Duodenal mucosa (tissue), 2 donors: ENCODE measurements at regions not wholly inside any gene's neighbourhood (a gene's known extent, or its start where the extent isn't known, plus 50 kb on each side); places are given as distances from the start of the nearest gene placed in this dataset.

Experiments
- H3K27ac ChIP-seq: one replicate; pipeline ENCODE4 v1.7.0; 2013; ENCODE audit warnings: low read depth, low read length
- H3K27me3 ChIP-seq, 2 donors: one replicate each; pipeline ENCODE4 v1.7.0; 2013; ENCODE audit warnings: low read length in 2 of 2, control low read depth in 1 of 2; ENCODE audit not compliant: insufficient read depth in 2 of 2, control insufficient read depth in 1 of 2
- H3K36me3 ChIP-seq, 2 donors: one replicate each; pipeline ENCODE4 v1.7.0; 2013; ENCODE audit warnings: low read length in 2 of 2, control low read depth in 1 of 2; ENCODE audit not compliant: insufficient read depth in 2 of 2, control insufficient read depth in 1 of 2
- H3K4me1 ChIP-seq, 2 donors: one replicate each; pipeline ENCODE4 v1.7.0; 2013; ENCODE audit warnings: low read length in 2 of 2, control low read depth in 1 of 2; ENCODE audit not compliant: insufficient read depth in 2 of 2, control insufficient read depth in 1 of 2
- H3K4me3 ChIP-seq, 2 donors: one replicate each; pipeline ENCODE4 v1.7.0; 2013; ENCODE audit warnings: low read length in 2 of 2, low read depth in 1 of 2
- H3K9ac ChIP-seq, 2 donors: one replicate each; pipeline ENCODE4 v1.7.0; 2013; ENCODE audit warnings: low read length in 2 of 2, low read depth in 1 of 2
- H3K9me3 ChIP-seq, 2 donors: one replicate each; pipeline ENCODE4 v1.7.0; 2013; ENCODE audit warnings: low read length in 2 of 2, control low read depth in 1 of 2; ENCODE audit not compliant: control insufficient read depth in 1 of 2

GRCh38 chr4:153137159-153137558 is 67.1 kb upstream of the TRIM2 start:
- Histone ChIP-seq H3K27me3 (no peaks in the 10 kb centered on the region), H3K4me3 (no peak overlapping the region), H3K4me1 (peaks cover 7 to 13% of the 10 kb centered on the region in 2 donors), H3K36me3 (no peaks in the 10 kb centered on the region), H3K9me3 (no peaks in the 10 kb centered on the region), H3K9ac (no peak overlapping the region), H3K27ac (no peak overlapping the region)

- no peak overlapping the region for H3K4me3 ChIP-seq
- H3K4me1 ChIP-seq, result peaks cover 8 to 13% of the 10 kb centered on the region in 2 donors
- H3K9ac ChIP-seq, result no peak overlapping the region
- no peaks in the 10 kb centered on the region for H3K36me3 ChIP-seq
- H3K9me3 ChIP-seq, result no peaks in the 10 kb centered on the region
- no peaks in the 10 kb centered on the region for H3K27me3 ChIP-seq
- no peak overlapping the region for H3K27ac ChIP-seq
Observed at GRCh38 chr4:153137677-153138630, 66.3 kb upstream of the TRIM2 start.

- no peaks in the 10 kb centered on the region for H3K9me3 ChIP-seq
- H3K4me1 ChIP-seq, result peaks cover 16 to 21% of the 10 kb centered on the region in 2 donors
- H3K9ac ChIP-seq, result no peak overlapping the region
- no peak overlapping the region for H3K4me3 ChIP-seq
- no peaks in the 10 kb centered on the region for H3K27me3 ChIP-seq
- no peaks in the 10 kb centered on the region for H3K36me3 ChIP-seq
- no peak overlapping the region for H3K27ac ChIP-seq
Observed at GRCh38 chr4:153138736-153139135, 65.5 kb upstream of the TRIM2 start.

GRCh38 chr4:153140294-153140693 is 63.9 kb upstream of the TRIM2 start:
- no peak overlapping the region for H3K27ac ChIP-seq
- no peak overlapping the region for H3K9ac ChIP-seq
- H3K27me3 ChIP-seq, result no peaks in the 10 kb centered on the region
- peaks cover 21 to 25% of the 10 kb centered on the region in 2 donors for H3K4me1 ChIP-seq
- no peak overlapping the region for H3K4me3 ChIP-seq
- no peaks in the 10 kb centered on the region for H3K9me3 ChIP-seq
- H3K36me3 ChIP-seq, result no peaks in the 10 kb centered on the region

GRCh38 chr4:153141238-153141637 is 63.0 kb upstream of the TRIM2 start:
- no peak overlapping the region for H3K9ac ChIP-seq
- H3K36me3 ChIP-seq, result no peaks in the 10 kb centered on the region
- no peak overlapping the region for H3K27ac ChIP-seq
- H3K4me3 ChIP-seq, result no peak overlapping the region
- no peaks in the 10 kb centered on the region for H3K9me3 ChIP-seq
- H3K4me1 ChIP-seq, result peaks cover 21 to 25% of the 10 kb centered on the region in 2 donors
- H3K27me3 ChIP-seq, result no peaks in the 10 kb centered on the region

- Histone ChIP-seq H3K36me3 (no peaks in the 10 kb centered on the region), H3K27ac (no peak overlapping the region), H3K4me3 (peak overlapping the region; percentile 7 to 13), H3K9ac (peak overlapping the region in 1 of 2 donors; percentile 32), H3K27me3 (no peaks in the 10 kb centered on the region), H3K9me3 (no peaks in the 10 kb centered on the region), H3K4me1 (peaks cover 21 to 25% of the 10 kb centered on the region in 2 donors)
Observed at GRCh38 chr4:153142700-153143438, 61.4 kb upstream of the TRIM2 start.

- Histone ChIP-seq H3K27ac (no peak overlapping the region), H3K4me1 (peaks cover 19 to 21% of the 10 kb centered on the region in 2 donors), H3K4me3 (peak overlapping the region; percentile 7 to 13), H3K36me3 (no peaks in the 10 kb centered on the region), H3K9ac (peak overlapping the region in 1 of 2 donors; percentile 32), H3K27me3 (no peaks in the 10 kb centered on the region), H3K9me3 (no peaks in the 10 kb centered on the region)
Observed at GRCh38 chr4:153143527-153144348, 60.5 kb upstream of the TRIM2 start.

- Histone ChIP-seq H3K36me3 (no peaks in the 10 kb centered on the region), H3K9ac (no peak overlapping the region), H3K4me1 (peaks cover 12 to 13% of the 10 kb centered on the region in 2 donors), H3K9me3 (no peaks in the 10 kb centered on the region), H3K4me3 (no peak overlapping the region), H3K27me3 (no peaks in the 10 kb centered on the region), H3K27ac (no peak overlapping the region)
Observed at GRCh38 chr4:153146031-153146430, 58.2 kb upstream of the TRIM2 start.

- Histone ChIP-seq H3K9me3 (no peaks in the 10 kb centered on the region), H3K9ac (no peak overlapping the region), H3K4me3 (no peak overlapping the region), H3K27me3 (no peaks in the 10 kb centered on the region), H3K36me3 (no peaks in the 10 kb centered on the region), H3K27ac (no peak overlapping the region), H3K4me1 (peaks cover 13 to 15% of the 10 kb centered on the region in 2 donors)
Observed at GRCh38 chr4:153146961-153147360, 57.3 kb upstream of the TRIM2 start.
